LHCN-M2 (cell line): ENCODE measurements at regions not wholly inside any gene's neighbourhood (a gene's known extent, or its start where the extent isn't known, plus 50 kb on each side); places are given as distances from the start of the nearest gene placed in this dataset.

Experiments used
- DNase-seq: peaks from one replicate; pipeline ENCODE4 v3.0.0-alpha.2; 2012; ENCODE audit warnings: low read depth

DNA sequence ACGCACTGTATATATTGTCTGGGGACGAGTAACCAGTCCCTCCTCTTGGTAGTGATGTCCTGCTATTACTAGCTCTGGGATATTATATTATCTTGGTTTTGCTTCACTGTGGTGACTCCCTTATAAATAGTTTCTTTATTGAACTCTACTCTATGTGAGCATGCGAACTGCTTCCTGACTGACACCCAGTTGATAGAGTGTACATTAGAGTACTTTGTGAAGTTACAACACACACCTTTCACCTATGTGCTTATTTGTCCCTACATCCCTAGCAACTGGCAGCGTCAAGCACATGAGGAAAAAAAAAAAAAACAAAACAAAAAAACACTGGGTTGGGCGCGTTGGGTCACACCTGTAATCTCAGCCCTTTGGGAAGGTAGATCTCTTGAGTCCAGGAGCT, 67.3 kb upstream of the TENT5A start:
- DNase-seq = no peak

DNA sequence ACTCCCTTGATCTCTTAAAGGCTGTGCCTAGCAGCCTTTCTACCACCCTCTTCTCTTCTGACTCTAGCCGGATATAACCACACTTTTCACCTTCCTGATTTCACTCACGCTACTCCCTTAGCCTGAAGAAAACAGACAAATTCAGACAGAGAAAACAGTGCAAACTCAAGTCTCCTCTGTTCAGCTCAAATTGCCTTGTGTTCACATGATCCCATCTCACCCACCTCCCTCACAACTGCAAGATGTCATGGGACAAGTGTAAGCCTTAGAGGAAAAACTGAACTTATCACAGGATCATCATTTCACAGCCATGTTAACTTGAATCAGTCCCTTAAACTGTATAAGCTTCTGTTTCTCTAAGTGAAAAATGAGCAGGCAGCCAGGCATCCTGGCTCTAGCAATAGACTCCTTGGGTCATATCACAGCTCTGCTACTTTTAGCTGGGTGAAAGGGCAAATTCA, 66.5 kb upstream of the TENT5A start:
- no peak for DNase-seq

DNA sequence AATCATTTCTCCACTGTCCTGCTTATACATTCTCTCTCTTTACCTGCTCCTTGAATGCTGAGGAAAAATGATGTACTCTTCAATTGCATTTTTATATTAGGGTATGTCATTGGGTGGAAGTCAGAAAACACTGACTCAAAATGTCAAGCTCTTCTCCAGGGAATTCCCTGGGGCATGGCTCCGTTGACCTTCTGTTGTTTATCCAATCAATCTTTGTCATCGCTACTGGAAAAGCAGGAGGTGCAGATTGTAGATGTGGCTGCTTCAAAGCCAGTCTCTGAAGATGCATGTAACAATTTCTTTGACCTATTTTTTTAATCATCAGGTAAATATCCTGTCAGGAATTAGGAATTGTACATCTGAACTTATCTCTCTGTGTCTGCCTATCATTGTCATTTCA, 63.9 kb upstream of the TENT5A start:
- no peak for DNase-seq

DNA sequence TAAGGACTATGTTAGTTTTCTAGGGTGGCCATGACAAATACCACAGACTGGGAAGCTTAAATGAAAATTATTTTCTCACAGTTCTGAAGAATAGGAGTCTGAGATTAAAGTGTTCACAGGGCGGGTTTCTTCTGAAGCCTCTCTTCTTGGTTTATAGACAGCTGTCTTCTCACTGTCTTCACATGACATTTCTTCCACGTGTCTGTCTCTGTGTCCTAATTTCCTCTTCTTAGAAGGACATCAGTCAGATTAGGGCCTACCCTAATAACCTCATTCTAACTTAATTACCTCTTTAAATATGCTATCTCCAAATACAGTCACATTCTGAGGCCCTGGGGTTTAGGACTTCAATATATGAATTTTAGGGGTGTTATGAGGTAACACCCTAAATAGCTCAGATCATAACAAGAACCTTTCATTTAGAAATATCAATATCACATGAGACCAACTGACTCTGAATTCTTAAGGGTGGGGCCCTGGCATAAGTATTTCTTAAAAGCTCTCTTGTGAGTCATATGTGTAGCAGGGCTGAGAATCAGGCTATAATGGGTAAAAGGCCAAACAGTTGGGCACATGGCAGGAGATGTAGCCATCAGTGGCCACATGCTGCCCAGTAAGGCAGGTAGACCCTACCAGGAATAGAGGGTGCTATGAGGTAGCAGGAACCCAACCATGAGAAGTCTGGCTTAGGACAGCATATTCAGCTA, 62.0 kb upstream of the TENT5A start:
- DNase-seq = peak; percentile 67

DNA sequence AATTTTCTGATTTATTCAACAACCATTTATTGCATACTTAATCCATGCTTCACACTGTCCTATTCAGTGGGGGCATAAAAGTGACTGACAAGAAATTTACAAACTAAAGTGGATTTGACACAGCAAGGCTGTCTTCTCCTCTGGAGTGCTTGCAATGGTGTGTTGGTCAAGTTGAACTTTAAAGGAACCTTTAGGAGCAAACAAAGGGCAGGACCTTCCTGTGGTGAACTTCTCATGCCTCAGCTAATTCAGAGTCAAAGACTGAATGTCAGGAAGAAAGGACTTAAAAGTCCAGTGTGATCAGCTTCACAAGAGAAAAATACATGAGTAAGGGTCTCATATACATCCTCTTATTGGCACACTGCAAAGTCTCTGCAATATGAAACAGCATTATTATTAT, 60.8 kb upstream of the TENT5A start:
- no peak for DNase-seq

DNA sequence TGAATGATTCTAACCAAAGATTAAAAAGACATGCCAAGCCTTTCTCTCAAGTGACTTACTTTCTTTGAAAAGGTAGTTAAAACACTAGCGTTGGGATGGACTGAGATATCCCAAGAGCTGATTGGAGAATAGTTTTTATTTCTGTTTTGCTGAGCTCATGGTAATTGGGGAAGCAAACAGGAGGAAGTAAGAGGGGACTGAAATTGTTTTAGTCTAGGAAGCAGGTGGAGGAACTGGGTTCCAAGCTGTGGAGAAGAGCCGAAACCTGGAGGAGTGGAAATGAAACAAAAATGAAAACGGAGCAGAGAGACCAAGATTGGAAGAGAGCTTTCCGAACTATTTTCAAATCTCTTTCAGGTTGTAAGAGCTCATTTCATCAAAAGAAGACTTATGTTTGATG, 59.9 kb upstream of the TENT5A start:
- no peak for DNase-seq

DNA sequence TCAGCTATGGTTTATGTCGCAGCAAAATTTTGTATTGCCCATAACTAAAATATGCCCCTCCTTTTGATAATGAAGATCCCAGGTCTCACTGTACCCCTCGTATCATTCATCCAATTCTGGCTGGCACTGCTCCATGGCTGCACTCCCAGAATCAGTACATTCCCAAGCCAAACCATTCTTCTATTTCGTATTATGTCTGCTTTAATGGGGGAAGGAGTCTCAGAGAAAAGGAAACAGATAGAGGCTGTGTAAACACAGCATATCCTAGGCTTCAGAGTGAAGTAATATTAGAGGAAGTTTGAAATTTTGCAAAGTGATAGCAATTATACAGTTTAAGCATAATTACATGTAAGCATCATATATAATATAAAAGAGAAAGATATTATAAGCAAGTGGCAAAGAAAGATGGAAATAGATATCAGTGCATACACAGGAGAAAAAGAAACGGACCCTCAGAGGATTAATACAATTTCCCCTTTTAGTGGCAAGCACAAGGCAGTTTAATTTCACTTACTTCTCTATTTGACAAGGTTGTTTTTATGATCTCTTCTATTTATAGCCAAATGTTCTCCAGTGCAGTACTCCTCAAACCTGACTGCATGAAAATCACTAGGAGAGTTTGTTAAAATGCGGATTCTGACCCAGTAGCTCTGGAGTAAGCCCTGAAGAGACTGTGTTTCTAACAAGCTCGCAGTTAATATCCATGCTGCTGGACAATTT, 56.5 kb upstream of the TENT5A start:
- DNase-seq = no peak

DNA sequence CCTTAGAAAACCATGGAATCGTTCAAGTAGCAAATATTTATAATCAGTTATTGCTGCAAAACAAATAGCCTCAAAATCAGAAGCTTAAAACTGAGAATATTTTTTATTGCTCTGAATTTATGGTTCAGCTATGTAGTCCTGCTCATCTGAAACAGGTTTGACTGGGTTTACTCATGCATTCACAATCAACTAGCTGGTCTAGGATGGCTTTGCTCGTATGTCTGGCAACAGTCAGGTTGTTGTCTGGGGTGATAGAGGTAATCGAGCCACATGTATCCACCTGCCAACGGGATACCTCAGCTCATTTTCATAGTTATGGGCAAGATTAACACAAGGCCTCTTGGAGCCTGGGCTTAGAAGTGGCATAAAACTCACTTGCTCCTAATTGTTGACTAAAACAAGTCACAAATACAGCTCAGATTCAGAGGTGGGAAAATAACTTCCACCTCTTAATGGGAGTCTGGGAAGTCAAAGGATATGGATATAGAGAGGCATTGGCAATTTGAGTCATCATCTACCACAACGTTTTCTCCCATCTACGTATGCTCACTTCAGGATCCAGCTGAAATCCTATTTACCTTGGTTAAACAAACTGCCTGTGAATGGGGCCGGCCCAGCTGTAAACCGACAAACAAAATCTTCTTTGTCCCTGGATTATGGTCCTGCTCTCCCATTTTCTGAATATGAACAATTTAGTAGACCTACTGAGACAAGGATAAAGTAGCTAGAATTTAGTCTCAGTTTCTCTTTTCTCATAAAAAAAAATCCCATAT, 54.5 kb upstream of the TENT5A start:
- DNase-seq = no peak

DNA sequence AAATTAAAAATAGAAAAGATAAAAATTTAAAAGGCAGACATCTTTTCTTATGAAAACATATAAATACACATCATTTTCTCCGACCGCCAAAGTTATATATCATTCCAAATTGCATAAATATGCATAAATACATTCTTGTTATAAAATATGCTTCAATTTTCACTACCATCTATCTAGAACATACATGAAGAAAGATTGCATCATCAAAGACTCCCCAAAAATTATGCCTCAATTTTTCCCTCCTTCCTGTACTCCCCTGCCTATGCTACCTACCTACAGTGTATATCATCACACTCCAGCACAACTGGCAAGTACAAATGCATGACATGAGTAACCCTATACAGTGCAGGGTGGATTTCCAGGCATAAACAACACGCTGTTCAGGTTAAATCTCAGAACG, 49.9 kb upstream of the TENT5A start:
- DNase-seq = no peak
